IMR-90 (cell line): ENCODE measurements at regions not wholly inside any gene's neighbourhood (a gene's known extent, or its start where the extent isn't known, plus 50 kb on each side); places are given as distances from the start of the nearest gene placed in this dataset.

Source experiments
- ATAC-seq: fragments of 200-7000 bp; cut with Tn5 transposase; 2 replicates; pipeline ENCODE4 v1.9.1; 2020; ENCODE audit warnings: low read depth, mild to moderate bottlenecking, moderate library complexity
- BruUV-seq: library from RNA; stranded (reverse); fragments of 400-500 nt; replicated peaks from 2 replicates; lab custom pipeline; 2021; lab: Mats Ljungman, UMichigan
- CTCF ChIA-PET: fragments of 300-600 bp; formaldehyde crosslinking; extraction: SDS; loops from one replicate; lab custom pipeline; 2021; ENCODE audit warnings: antibody characterized with exemption; lab: Yijun Ruan, JAX
- POLR2A ChIA-PET: fragments of 300-600 bp; sonication (Branson Sonifier 250); formaldehyde crosslinking; loops from one replicate; lab custom pipeline; 2022; ENCODE audit warnings: antibody characterized with exemption; ENCODE audit not compliant: unreplicated experiment; lab: Charles Lee
- DNase-seq: peaks from one replicate; pipeline ENCODE4 v3.0.0; 2013
- H2AFZ ChIP-seq: replicated peaks from 2 replicates; pipeline ENCODE3; 2013; ENCODE audit warnings: low read length, mild to moderate bottlenecking; ENCODE audit not compliant: poor library complexity
- H2AK5ac ChIP-seq: 2 replicates; pipeline ENCODE4 v1.6.1; 2013; ENCODE audit warnings: low read depth, low read length, inconsistent platforms
- H2AK9ac ChIP-seq: replicated peaks from 2 replicates; pipeline ENCODE3; 2013; ENCODE audit warnings: mild to moderate bottlenecking, low read depth, low read length, moderate library complexity; ENCODE audit not compliant: poor library complexity
- H2BK120ac ChIP-seq: 2 replicates; pipeline ENCODE4 v1.6.1; 2013; ENCODE audit warnings: low read depth, low read length, inconsistent platforms
- H2BK15ac ChIP-seq: 3 replicates; pipeline ENCODE4 v1.6.1; 2013; ENCODE audit warnings: low read depth, low read length, inconsistent platforms
- H2BK20ac ChIP-seq: 2 replicates; pipeline ENCODE4 v1.6.1; 2013; ENCODE audit warnings: low read depth, mild to moderate bottlenecking, inconsistent platforms, low read length, moderate library complexity
- H2BK5ac ChIP-seq: 2 replicates; pipeline ENCODE4 v1.6.1; 2013; ENCODE audit warnings: mild to moderate bottlenecking, low read depth, low read length, inconsistent platforms; ENCODE audit not compliant: poor library complexity, severe bottlenecking
- H3K14ac ChIP-seq: replicated peaks from 2 replicates; pipeline ENCODE4 v1.6.1; 2013; ENCODE audit warnings: low read depth, low read length, inconsistent platforms
- H3K18ac ChIP-seq: 2 replicates; pipeline ENCODE4 v1.6.1; 2013; ENCODE audit warnings: low read depth, low read length, control low read depth
- H3K23ac ChIP-seq: 2 replicates; pipeline ENCODE4 v1.6.1; 2013; ENCODE audit warnings: low read depth, low read length, inconsistent platforms
- H3K27ac ChIP-seq: 2 replicates; pipeline ENCODE4 v1.5.1; 2013; ENCODE audit warnings: mild to moderate bottlenecking, control low read depth, low read length; ENCODE audit not compliant: insufficient read depth
- H3K27me3 ChIP-seq: 2 replicates; pipeline ENCODE4 v1.6.1; 2013; ENCODE audit warnings: low read length; ENCODE audit not compliant: control insufficient read depth, insufficient read depth
- H3K36me3 ChIP-seq: 2 replicates; pipeline ENCODE4 v1.6.1; 2013; ENCODE audit warnings: low read length, mixed read lengths; ENCODE audit not compliant: control insufficient read depth, insufficient read depth
- H3K4ac ChIP-seq: 2 replicates; pipeline ENCODE4 v1.6.1; 2013; ENCODE audit warnings: low read depth, low read length, inconsistent platforms
- H3K4me1 ChIP-seq: 2 replicates; pipeline ENCODE4 v1.6.1; 2013; ENCODE audit warnings: low read length, mixed read lengths; ENCODE audit not compliant: control insufficient read depth, insufficient read depth
- H3K4me2 ChIP-seq: 2 replicates; pipeline ENCODE4 v1.6.1; 2013; ENCODE audit warnings: low read depth, mild to moderate bottlenecking, control low read depth, low read length, moderate library complexity
- H3K4me3 ChIP-seq: 2 replicates; pipeline ENCODE4 v1.5.1; 2013; ENCODE audit warnings: low read depth, mild to moderate bottlenecking, control low read depth, low read length, moderate library complexity; ENCODE audit not compliant: insufficient read depth
- H3K56ac ChIP-seq: 2 replicates; pipeline ENCODE4 v1.6.1; 2013; ENCODE audit warnings: low read length, inconsistent platforms; ENCODE audit not compliant: insufficient read depth; ENCODE audit errors: extremely low read depth
- H3K79me1 ChIP-seq, 2 experiments: 2 replicates each; pipeline ENCODE4 v1.6.1; 2013; ENCODE audit warnings: low read length in 2 of 2, inconsistent platforms in 1 of 2, low read depth in 1 of 2
- H3K9ac ChIP-seq: 2 replicates; pipeline ENCODE4 v1.6.1; 2013; ENCODE audit warnings: low read depth, low read length, control low read depth
- H3K9me1 ChIP-seq: 2 replicates; pipeline ENCODE4 v1.6.1; 2013; ENCODE audit warnings: low read length, inconsistent platforms; ENCODE audit not compliant: insufficient read depth
- H3K9me3 ChIP-seq: 2 replicates; pipeline ENCODE4 v1.6.1; 2013; ENCODE audit warnings: low read length; ENCODE audit not compliant: control insufficient read depth, insufficient read depth
- H4K20me1 ChIP-seq: 2 replicates; pipeline ENCODE4 v1.6.1; 2013; ENCODE audit warnings: low read length, inconsistent platforms; ENCODE audit not compliant: insufficient read depth
- H4K5ac ChIP-seq: 2 replicates; pipeline ENCODE4 v1.6.1; 2013; ENCODE audit warnings: mild to moderate bottlenecking, low read depth, low read length, control low read depth
- H4K8ac ChIP-seq, 2 experiments: 2 replicates each; pipeline ENCODE4 v1.6.1; 2013; ENCODE audit warnings: low read depth in 2 of 2, low read length in 2 of 2, control low read depth in 1 of 2, inconsistent platforms in 1 of 2
- H4K91ac ChIP-seq: 2 replicates; pipeline ENCODE4 v1.6.1; 2013; ENCODE audit warnings: low read depth, low read length, inconsistent platforms; ENCODE audit not compliant: insufficient read depth
- BHLHE40 ChIP-seq: fragments of 150-350 bp; IDR thresholded peaks from 2 replicates; pipeline ENCODE4 v1.6.1; 2016; ENCODE audit warnings: mild to moderate bottlenecking, low read depth, low read length
- CEBPB ChIP-seq: IDR thresholded peaks from 2 replicates; pipeline ENCODE4 v1.6.1; 2012; ENCODE audit warnings: low read depth, low read length, improper control_type of control experiment
- CHD1 ChIP-seq: IDR thresholded peaks from 2 replicates; pipeline ENCODE4 v1.6.1; 2012; ENCODE audit warnings: low read depth, low read length, improper control_type of control experiment
- ELK1 ChIP-seq: fragments of 150-350 bp; IDR thresholded peaks from 2 replicates; pipeline ENCODE4 v1.6.1; 2016; ENCODE audit warnings: low read depth, mild to moderate bottlenecking, low read length, moderate library complexity, borderline replicate concordance
- FOS ChIP-seq: fragments of 150-350 bp; IDR thresholded peaks from 2 replicates; pipeline ENCODE4 v1.6.1; 2016; ENCODE audit warnings: low read depth, low read length
- MAFK ChIP-seq: IDR thresholded peaks from 2 replicates; pipeline ENCODE4 v1.6.1; 2012; ENCODE audit warnings: low read depth, low read length, improper control_type of control experiment
- MAZ ChIP-seq: IDR thresholded peaks from 2 replicates; pipeline ENCODE4 v1.6.1; 2012; ENCODE audit warnings: low read depth, mild to moderate bottlenecking, low read length, improper control_type of control experiment, moderate library complexity, borderline replicate concordance
- MXI1 ChIP-seq: IDR thresholded peaks from 2 replicates; pipeline ENCODE4 v1.6.1; 2012; ENCODE audit warnings: low read depth, mild to moderate bottlenecking, low read length, moderate library complexity, borderline replicate concordance
- NFE2L2 ChIP-seq: fragments of 150-350 bp; IDR thresholded peaks from 2 replicates; pipeline ENCODE4 v1.6.1; 2016; ENCODE audit warnings: low read depth, mild to moderate bottlenecking, low read length
- POLR2A ChIP-seq: IDR thresholded peaks from 2 replicates; pipeline ENCODE4 v1.6.1; 2012; ENCODE audit warnings: mild to moderate bottlenecking, low read depth, low read length
- RAD21 ChIP-seq: IDR thresholded peaks from 2 replicates; pipeline ENCODE4 v1.6.1; 2012; ENCODE audit warnings: low read length, improper control_type of control experiment
- RCOR1 ChIP-seq: IDR thresholded peaks from 2 replicates; pipeline ENCODE4 v1.6.1; 2012; ENCODE audit warnings: mild to moderate bottlenecking, low read length, improper control_type of control experiment; ENCODE audit not compliant: insufficient replicate concordance
- RFX5 ChIP-seq: IDR thresholded peaks from 2 replicates; pipeline ENCODE4 v1.8.0; 2012; ENCODE audit warnings: low read depth, mild to moderate bottlenecking, low read length, moderate library complexity
- SMC3 ChIP-seq: fragments of 150-350 bp; IDR thresholded peaks from 2 replicates; pipeline ENCODE4 v1.6.1; 2016; ENCODE audit warnings: low read depth, mild to moderate bottlenecking, antibody characterized with exemption, low read length, moderate library complexity
- USF2 ChIP-seq: fragments of 150-350 bp; IDR thresholded peaks from 2 replicates; pipeline ENCODE4 v1.6.1; 2017; ENCODE audit warnings: mild to moderate bottlenecking, antibody characterized with exemption, low read length, low read depth
- WGBS, 2 experiments: methylation state at CpG; one replicate each; pipeline versions ENCODE4 v1.1.5 to v1.1.7; 2013; ENCODE audit warnings: missing lambda C conversion rate in 2 of 2; ENCODE audit not compliant: insufficient read length in 1 of 2; ENCODE audit errors: extremely low coverage in 2 of 2; 5-methylcytosine and 5-hydroxymethylcytosine counted together
- dilution Hi-C: fragments of 300-500 bp; cut with HindIII; formaldehyde crosslinking; loops from one replicate; pipeline ENCODE4 v1.14.3; 2018; ENCODE audit warnings: low sequenced_read_pairs; ENCODE audit not compliant: unreplicated experiment
- in situ Hi-C: fragments of 300-500 bp; cut with MboI; formaldehyde crosslinking; loops from 3 replicates; pipeline ENCODE4 v1.14.3; 2019; ENCODE audit warnings: low sequenced_read_pairs, inconsistent platforms, mixed read lengths
- intact Hi-C: fragments of 100-400 bp; cut with micrococcal nuclease; formaldehyde crosslinking; loops from 2 replicates; pipeline ENCODE4 v1.10.0; 2022
- TF ChIP-seq, protein P1 (sequence below): conservative IDR thresholded peaks from 2 replicates; pipeline ENCODE4 v1.5.1; 2012; ENCODE audit warnings: mild to moderate bottlenecking, low read depth, low read length, improper control_type of control experiment

DNA sequence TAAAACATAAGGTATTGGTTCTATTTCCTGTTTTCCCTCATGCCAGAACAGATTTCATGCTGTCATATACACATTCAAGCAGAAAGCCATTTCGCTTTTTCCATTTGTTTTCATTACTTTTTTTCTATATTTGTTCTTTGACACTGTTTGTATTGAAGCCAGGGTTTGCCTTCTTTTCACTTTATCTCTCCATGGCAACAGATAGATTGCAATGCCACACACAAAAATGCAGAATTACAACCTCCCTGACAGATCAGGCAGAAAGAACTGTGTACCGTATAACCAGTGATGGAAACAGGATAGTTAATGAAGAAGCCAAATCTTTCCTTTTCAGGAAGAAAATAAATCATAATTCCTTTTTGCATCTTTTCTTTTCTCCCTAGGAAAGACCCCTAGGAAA lies 103.0 kb upstream of the PCGF5 start:
- dilution Hi-C loops, result no loop called here
- no peak overlapping the region for H4K91ac ChIP-seq
- peaks cover 13% of the 10 kb centered on the region for H3K27me3 ChIP-seq
- H2AFZ ChIP-seq, result no peak overlapping the region
- intact Hi-C loops, result no loop called here
- TF ChIP-seq FOS, result no peak
- TF ChIP-seq MAFK, result no peak
- no peak for TF ChIP-seq POLR2A
- TF ChIP-seq, protein P1, sequence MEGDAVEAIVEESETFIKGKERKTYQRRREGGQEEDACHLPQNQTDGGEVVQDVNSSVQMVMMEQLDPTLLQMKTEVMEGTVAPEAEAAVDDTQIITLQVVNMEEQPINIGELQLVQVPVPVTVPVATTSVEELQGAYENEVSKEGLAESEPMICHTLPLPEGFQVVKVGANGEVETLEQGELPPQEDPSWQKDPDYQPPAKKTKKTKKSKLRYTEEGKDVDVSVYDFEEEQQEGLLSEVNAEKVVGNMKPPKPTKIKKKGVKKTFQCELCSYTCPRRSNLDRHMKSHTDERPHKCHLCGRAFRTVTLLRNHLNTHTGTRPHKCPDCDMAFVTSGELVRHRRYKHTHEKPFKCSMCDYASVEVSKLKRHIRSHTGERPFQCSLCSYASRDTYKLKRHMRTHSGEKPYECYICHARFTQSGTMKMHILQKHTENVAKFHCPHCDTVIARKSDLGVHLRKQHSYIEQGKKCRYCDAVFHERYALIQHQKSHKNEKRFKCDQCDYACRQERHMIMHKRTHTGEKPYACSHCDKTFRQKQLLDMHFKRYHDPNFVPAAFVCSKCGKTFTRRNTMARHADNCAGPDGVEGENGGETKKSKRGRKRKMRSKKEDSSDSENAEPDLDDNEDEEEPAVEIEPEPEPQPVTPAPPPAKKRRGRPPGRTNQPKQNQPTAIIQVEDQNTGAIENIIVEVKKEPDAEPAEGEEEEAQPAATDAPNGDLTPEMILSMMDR, result no peak
- no peak for TF ChIP-seq RAD21
- no peak for TF ChIP-seq RCOR1
- TF ChIP-seq NFE2L2, result no peak
- TF ChIP-seq RFX5, result no peak
- TF ChIP-seq MAZ, result no peak
- TF ChIP-seq CHD1, result no peak
- TF ChIP-seq BHLHE40, result no peak
- TF ChIP-seq CEBPB, result no peak
- TF ChIP-seq MXI1, result no peak
- no peak for TF ChIP-seq USF2
- no peak for TF ChIP-seq SMC3
- TF ChIP-seq ELK1, result no peak
- no peak overlapping the region for H2BK15ac ChIP-seq
- H3K79me1 ChIP-seq, result no peaks in the 10 kb centered on the region
- no peaks in the 10 kb centered on the region for H3K4me1 ChIP-seq
- BruUV-seq, result no TSS peak
- H3K9ac ChIP-seq, result no peak overlapping the region
- no peak for ATAC-seq
- H3K36me3 ChIP-seq, result no peaks in the 10 kb centered on the region
- H3K18ac ChIP-seq, result no peak overlapping the region
- H2BK5ac ChIP-seq, result no peak overlapping the region
- H3K23ac ChIP-seq, result no peak overlapping the region
- no peak overlapping the region for H3K14ac ChIP-seq
- ChIA-PET POLR2A (no interaction called here), CTCF (interaction anchor here (0.8 kb wide), 1 partner anchor 27 kb away, joined by 3 read pairs; no protein-coding TSS in a partner anchor)
- no peaks in the 10 kb centered on the region for H4K20me1 ChIP-seq
- H3K4ac ChIP-seq, result no peak overlapping the region
- H3K9me1 ChIP-seq, result no peaks in the 10 kb centered on the region
- no peak overlapping the region for H3K56ac ChIP-seq
- H2AK5ac ChIP-seq, result no peak overlapping the region
- no CpG with 5 or more reads among the region's 2 CpGs for WGBS, 2 experiments
- no peak overlapping the region for H2AK9ac ChIP-seq
- H4K5ac ChIP-seq, result no peak overlapping the region
- no peak for DNase-seq
- H2BK120ac ChIP-seq, result no peak overlapping the region
- no peak overlapping the region for H3K4me2 ChIP-seq
- no peak overlapping the region for H3K27ac ChIP-seq
- H4K8ac ChIP-seq, result no peak overlapping the region
- H3K4me3 ChIP-seq, result no peak overlapping the region
- H3K9me3 ChIP-seq, result no peaks in the 10 kb centered on the region
- in situ Hi-C loops, result no loop called here
- no peak overlapping the region for H2BK20ac ChIP-seq
